SH-SY5Y (cell line): ENCODE measurements at regions not wholly inside any gene's neighbourhood (a gene's known extent, or its start where the extent isn't known, plus 50 kb on each side); places are given as distances from the start of the nearest gene placed in this dataset.

Experiments
- GATA2 ChIP-seq: IDR thresholded peaks from 2 replicates; pipeline ENCODE4 v1.6.1; 2011; ENCODE audit warnings: mild to moderate bottlenecking, low read depth, low read length
- GATA3 ChIP-seq: IDR thresholded peaks from 2 replicates; pipeline ENCODE4 v1.6.1; 2011; ENCODE audit warnings: low read depth, mild to moderate bottlenecking, low read length, moderate library complexity

DNA sequence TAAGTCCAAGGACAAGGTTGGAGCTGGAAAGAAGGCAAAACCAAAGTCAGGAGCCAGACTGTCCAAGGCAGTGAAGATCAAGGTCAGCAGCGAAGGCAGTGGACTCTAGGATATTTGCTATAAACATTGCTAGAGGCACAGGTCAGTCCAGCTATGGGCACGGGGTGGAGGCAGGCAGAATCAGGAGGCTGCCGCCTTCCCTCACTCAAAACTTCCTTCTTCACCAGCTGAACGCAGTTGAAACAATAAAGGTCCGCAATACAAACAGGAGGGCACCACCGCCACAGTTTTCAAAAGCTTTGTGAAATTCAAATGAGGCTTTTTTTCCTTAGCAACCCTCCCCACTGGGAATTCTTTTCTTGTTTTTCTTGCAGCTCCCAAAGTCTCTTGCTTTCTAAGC is 372.4 kb downstream of the NXPE2 start:
- TF ChIP-seq GATA3 (no peak), GATA2 (no peak)

DNA sequence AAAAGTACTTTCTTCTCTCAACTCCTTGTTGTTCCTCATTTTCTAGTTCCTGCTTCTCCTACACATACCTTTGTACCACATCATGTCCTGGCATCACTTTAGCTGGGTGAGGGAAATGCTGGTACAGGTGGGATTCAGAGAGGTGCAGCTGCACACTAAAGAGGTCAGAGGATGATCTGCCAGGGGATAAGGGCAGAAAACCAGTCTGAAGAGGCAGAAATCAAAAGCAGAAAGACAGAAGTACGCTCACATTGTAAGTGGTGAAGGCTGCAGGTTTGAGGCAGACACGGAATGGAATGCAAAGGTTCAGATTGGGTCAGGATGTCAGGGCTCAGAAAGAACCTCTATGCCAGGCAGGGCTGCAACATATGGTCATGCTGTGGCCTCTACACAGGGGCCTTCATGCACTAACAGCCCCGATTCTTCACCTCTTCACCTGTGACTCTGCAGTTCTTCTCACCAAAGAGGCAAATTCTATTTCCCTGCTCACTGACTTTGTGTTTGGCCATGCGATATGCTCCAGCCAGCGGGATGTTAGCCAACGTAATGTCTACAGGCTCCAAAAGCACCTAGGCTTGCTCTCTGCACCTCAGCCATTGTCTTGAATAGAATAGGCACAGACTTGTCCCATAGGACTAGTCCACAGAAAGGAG is 373.7 kb downstream of the NXPE2 start:
- TF ChIP-seq GATA3 (no peak), GATA2 (no peak)

DNA sequence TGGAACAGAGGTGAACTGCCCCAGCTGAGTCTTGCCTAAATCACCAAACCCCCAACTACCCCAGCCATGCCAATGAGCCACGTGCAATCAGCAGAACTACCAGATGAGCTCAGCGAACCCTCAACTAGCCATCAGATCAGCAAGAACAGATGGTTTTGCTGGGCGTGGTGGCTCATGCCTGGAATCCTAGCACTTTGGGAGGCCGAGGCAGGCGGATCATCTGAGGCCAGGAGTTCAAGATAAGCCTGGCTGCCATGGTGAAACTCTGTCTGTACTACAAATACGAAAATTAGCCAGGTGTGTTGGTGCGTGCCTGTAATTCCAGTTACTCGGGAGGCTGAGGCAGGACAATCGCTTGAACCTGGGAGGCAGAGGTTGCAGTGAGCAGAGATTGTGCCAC is 374.3 kb downstream of the NXPE2 start:
- TF ChIP-seq GATA3, result no peak
- no peak for TF ChIP-seq GATA2

DNA sequence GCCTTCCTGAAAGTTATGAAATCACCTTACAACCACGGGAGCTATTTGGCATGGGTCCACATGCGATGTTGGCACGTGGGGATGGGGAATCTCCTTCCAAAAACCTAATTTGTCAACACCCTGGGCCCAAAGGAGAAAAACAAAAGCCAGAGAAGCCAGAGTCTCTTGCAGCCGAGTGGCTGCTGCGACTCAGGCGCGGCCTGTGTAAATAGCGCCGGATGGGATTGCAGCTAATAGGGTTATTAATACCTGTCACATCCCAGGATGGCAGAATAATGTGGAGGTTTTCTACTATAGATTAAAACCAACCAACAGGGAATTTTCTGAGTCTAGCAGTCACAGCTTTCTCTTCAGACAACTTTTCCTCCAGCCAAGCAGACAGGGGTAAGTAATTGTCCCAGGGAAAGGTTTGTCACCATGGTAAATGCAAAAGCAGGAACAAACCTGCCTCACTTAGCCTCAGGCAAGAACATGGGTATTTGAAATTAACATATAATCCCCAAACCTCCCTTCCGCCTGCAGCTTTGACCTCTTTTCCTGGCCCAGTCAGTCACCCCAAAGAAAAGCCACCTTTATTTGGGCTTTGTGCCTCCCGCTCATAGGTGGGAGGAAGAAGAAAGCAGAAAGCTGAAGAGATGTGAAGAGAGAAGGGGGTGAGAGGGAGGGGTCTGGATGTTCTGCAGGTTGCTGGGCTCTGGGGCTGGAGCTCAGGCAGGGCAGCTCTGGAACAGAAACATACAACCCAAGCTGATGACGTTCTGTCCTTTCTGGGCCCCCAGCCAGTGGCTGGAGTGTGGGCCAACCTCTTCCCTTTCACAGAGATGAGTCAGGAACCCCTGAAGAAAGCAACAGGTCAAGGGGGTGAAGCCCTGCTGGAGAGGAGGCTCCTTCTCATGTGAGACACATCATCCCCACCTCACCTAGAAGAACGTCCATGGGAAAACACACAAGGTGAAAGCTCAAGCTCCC is 376.5 kb downstream of the NXPE2 start:
- TF ChIP-seq GATA2 (no peak), GATA3 (no peak)

DNA sequence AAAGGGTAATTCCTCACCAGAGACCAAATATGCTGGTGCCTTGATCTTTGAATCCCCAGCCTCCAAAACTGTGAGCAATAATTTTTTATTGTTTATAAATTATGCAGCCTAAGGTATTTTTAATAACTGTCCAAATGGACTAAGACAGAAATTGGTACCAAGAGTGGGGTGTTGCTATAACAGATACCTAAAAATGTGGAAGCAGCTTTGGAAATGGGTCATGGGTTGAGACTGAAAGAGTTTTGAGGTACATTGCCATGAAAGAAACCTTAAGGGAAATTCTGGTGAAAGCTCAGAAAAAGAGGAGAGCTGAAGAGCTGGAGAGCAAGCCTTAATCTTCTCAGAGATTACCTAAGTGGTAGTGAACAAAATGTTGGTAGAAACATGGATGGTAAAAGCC is 378.2 kb downstream of the NXPE2 start:
- TF ChIP-seq GATA2, result no peak

DNA sequence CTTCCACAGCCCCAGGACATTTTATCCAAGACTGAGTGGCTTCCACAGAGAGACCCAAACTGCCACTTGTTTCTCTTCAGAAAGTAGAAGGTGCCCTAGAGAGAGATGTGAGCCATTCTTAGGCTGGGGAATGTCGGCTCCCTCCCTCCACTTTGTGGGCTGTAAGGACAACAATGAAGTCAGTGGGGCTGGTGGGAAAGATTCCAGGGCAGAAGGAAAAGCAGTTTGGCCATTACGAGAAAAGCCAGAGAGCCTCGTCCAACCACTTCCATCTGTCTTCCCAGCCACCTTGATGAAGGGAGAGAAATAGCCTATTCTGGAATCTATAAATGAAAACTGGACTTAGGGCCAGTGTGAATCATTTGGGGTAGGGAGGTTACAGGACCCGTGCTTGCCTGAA is 382.5 kb downstream of the NXPE2 start:
- TF ChIP-seq GATA3 (no peak), GATA2 (no peak)

DNA sequence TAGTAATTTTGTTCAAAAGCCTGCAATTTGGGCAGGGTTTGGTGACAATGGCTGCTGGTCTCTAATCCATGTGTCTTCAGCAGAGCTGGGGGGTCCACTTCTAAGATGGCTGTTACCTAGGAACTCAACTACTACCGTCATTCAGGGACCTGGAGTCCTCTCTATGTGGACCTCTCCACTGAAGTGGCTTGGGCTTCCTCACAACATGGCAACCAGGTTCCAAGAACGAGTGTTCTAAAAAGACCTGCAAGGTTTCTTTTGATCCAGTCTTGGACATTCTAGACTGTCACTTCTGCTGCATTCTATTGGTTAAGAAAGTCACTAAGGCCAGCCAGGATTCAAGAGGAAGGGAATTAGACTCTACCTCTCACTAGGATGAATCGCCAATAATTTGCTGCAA is 387.0 kb downstream of the NXPE2 start:
- TF ChIP-seq GATA2 (no peak), GATA3 (no peak)

DNA sequence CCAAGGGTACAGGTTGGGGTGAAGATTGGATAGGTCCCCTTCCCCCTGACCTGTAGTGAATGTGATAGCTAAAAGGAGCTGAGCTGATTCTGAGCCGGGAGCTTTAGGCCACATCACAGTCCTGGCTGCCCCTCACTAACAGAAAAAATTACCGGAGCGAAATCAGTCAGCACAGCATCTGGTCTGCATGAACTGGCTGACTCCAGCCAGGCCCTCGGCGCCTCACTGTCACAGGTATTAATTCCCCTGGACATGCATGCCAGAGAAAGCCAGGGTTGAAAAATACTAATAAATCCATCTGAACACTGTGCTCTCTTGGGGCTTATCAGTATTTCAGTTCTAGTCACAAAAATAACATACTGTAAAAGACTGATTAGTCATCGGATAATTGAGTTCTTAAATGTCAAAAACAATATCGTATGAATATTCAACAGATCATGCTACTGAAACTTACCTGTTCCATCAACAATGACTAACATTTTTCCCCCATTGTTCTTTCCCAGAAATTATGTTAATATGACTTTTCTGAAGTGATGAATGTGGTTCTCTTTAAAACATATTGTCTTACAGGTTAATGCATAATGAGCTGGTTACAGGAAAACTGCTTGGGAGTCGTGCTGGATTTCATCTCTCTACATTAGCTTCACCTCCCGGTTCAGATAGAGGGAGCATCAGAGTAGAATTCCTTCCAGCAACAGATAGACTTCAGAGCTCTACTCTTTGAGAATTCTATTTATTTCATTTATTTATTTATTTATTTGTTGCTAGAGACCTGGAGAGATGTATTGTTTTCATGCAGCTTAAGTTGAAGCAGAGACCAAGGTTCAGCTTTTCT is 387.7 kb downstream of the NXPE2 start:
- TF ChIP-seq GATA3, result no peak

DNA sequence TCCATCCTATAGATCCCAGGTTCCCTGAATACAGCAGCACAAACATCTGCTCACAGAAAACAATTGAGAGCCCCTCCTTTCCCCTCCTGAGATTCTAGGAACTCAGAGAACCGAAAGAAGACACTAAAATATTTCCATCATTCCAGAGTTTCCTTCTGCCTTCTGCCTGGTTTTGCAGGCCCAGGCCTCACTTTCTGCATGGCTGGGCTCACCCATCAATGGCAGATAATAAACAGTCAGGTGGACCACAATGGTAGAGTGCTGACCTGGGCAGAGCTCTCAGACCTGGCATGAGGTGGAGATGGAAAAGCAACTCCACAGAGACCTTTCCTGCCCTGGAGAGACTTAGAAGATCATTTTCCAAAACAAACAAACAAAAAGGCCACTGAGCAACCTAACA is 389.1 kb downstream of the NXPE2 start:
- TF ChIP-seq GATA2 (no peak), GATA3 (no peak)

DNA sequence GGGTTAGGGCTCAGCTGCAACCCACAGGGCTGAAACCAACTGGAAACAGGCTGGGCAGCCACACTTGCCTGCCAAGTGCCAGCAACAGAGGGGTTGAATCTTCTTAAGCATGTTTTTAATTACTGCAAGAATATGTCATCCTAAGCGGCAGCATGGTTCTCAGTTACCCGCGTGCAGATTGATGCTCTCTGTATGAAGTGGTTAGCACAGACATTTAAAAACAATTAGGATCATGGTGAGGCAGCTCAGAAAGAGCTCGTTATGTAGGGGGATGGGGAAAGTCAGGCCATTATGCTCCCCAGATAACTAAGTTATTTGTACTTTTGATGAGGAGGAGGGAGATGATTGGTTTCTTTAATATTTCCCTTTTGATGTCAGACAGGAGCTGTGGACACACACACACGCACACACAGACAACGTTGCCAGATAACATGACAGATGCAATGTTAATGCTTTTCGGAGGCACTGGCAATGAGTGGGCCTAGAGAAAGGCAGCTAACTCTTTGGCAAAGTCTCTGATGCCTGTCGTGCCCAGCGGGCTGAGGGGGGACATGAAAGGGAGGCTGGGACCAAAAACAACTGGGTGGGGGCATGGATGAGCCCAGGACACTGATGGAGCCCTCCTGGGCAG is 389.7 kb downstream of the NXPE2 start:
- TF ChIP-seq GATA3 (no peak), GATA2 (no peak)

DNA sequence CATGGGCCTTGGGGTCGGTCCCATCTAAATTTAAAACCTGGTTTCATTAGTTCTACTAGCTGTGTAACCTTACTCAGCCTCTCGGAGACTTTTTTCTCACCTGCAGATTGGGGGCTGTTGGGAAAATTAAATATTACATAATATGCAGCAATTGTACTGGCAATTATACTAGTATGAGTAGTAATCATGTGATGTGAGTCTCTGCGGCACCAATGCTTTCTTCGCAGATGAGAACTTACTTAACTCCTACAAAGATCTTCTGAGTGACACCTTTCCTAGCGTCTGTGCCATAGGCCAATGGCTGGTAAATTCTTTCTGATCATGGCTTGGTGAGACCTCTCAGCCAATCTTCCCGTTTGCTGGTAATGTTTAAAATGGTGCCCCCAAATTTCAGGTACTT is 391.3 kb downstream of the NXPE2 start:
- TF ChIP-seq GATA2, result no peak
- TF ChIP-seq GATA3, result no peak

DNA sequence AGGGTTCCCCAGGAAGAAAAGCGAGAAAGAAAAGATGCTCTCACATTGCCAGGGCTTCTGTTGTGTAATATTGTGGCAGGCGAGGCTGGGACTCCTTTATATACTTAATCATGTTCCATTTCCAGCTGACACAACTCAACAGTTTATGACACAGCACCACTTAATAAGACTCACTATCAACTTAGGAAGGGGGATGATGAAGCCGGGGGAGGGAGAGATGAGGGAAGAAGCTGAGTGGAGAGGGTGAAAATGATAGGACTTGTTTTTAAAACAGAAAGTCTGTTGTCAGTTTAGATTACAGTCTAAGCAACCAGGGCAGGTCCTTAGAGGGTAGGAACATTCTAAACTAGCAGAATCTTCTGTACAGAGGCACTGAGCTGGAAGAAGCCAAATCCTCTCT is 397.0 kb downstream of the NXPE2 start:
- TF ChIP-seq GATA2 (no peak), GATA3 (no peak)

DNA sequence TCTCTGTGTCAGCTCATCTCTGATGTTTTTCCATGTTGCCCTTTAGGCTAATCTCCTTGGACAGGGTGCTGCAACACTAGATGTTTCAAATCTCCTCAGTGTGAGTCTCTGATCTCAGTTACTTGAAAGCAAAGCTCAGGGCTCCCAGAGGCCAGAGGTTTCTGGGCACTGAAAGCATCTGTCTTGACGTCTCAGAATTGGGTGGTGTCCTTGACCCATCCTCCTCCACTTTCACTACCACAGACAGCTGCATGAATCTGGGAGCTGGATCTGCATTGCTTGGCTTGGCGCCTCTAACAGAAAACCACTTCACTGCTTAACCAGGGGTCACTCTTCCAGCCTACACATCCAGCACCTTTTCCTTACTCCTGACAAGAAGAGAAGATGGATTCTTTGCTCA is 399.4 kb downstream of the NXPE2 start:
- no peak for TF ChIP-seq GATA3
- TF ChIP-seq GATA2, result no peak

DNA sequence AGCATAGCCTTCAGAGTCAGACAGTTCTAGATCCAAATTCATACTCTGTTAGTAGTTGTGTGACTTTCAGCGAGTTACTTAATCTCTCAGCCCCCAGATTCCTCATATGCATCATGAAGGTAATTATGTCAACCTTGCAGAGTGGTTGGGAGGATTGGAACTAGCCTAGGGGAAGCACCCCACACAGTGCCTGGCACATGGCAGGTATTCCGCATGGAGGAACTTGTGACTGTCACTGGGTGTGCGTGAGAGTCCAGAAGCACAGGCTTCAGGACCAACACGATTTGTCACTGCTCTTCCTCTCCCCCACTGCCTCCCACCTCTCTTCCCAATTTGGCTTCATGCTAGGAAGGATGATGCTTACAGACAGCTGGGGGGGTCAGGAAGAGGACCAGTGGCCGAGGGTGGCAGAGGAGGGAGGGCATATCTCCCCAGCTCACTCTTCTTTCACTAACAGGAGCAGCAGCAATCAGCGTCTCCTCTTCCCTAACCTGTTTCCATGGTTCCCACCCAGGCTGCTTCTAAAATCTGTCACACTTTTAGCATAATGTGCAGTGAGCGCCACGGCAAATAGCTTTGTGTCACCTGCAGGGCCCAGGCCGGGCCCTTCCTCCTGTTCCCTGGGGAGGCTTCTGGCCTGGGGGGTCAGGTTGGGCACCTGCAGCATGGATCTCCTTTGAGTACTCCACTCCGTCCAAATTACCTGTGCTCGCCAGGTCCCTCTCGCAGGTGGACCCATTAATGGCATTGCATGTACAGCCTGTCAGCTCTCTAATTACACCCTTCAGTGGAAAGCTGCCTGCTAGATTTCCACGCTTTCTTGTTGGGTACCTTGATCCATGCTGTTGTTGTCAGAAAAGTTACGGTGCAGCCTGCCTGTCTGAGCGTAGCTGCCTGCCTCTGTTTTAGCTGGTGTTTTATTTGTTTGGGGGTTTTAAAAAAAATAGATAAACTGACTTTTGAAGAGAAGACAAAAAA is 400.4 kb downstream of the NXPE2 start:
- TF ChIP-seq GATA2, result no peak
- no peak for TF ChIP-seq GATA3
